Hematopoietic multipotent progenitor cell (in vitro differentiated cells): ENCODE measurements at regions not wholly inside any gene's neighbourhood (a gene's known extent, or its start where the extent isn't known, plus 50 kb on each side); places are given as distances from the start of the nearest gene placed in this dataset.
"Not testable (repeated sequence)": the region's sequence is repeated elsewhere in the genome, so short reads cannot be mapped to it uniquely, and the experiment has no call there.

Source experiments
- DNase-seq, 3 donors: peaks; one replicate each; pipeline ENCODE4 v3.0.0-alpha.2; 2011 to 2015; ENCODE audit warnings: low read depth in 2 of 3, low spot score in 2 of 3

GRCh38 chr6:142631517-142632385, 313.2 kb downstream of the HIVEP2 start:
- peak in 1 of 3 donors; percentile 1 for DNase-seq

DNA sequence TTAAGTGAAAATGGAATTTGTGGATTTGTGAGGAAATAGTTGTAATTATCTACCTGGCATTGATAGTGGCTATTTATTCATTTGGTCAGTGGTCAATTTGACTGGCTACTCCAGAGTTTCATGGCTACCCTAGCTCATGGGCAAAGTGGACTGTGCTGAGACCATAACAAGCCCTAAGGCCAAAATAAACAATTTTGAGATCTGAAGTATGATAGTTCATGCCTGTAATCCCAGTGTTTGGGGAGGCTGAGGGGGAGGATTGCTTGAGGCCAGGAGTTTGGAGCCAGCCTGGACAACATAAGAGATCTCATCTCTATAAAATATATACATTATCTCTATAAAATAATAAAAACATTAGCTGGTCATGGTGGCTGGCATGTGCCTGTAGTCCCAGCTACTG, 311.7 kb downstream of the HIVEP2 start:
- no peak for DNase-seq

- no peak for DNase-seq
Measured at GRCh38 chr6:142635130-142635529, 309.8 kb downstream of the HIVEP2 start.

DNA sequence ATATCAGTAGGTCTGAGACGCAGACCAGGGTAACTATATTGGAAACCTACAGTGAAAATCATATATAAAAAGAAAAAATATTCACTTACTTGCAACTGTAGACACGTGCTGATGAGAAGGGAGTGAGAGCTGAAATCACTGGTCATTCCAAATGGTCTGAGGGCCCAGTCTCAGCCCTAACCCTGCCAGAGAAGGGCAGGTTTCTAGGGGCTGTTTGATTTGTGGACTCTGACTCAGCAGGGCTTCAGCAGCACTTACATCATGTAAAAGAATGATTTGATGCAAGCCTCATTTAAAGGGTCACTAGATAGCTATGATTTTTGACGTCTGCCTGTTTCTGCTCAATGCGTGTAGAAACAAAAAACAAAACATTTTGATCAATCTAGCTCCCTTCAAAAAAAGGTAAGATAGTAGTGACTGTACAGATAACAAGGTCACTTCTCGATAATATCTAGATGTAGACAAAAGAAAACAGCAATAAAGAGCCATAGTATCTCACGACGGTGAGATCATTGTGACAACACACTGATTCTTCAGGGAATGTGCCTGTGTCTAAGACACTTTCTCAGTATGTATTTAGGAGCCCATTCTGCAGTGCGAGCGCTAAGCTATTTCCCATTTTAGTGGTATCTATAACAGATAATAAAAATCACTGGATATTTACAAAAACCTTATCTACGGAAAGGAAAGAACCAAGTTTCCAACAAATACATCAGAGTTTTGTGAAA, 307.2 kb downstream of the HIVEP2 start:
- no peak for DNase-seq

DNA sequence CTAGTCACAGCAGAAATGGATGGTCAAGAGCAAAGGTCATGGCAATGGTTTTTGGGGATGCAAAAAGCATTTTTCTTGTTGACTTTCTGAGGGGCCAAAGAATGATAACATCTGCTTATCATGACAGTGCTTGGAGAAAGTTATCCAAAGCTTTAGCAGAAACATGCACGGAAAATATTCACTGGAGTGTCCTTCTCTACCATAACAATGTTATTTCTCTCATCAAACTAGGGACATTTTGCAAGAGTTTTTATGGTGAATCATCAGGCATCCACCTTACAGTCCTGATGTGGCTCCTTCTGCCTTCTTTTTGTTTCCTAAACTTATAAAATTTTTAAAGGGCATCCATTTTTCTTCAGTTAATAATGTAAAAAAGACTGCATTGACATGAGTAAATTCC, 302.3 kb downstream of the HIVEP2 start:
- no peak for DNase-seq

DNA sequence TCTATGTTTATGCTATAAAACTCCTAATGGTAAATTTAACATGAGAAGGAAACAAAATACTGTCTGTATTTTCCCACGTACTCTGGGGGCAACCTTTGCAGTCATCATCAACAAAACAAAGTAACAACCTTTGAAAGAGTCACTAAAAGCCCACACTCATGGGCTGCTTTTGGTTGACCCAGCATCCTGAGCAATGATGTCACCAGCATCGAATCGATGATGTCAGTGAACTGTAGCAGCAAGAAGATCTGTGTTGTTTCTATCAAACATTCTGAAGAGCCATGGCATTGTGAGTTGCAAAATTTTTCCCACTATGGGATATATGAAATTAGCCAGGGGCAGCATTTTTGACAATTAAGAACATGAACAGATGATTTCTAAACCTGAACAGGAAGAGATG, 300.1 kb downstream of the HIVEP2 start:
- no peak for DNase-seq

GRCh38 chr6:142645663-142646062, 299.3 kb downstream of the HIVEP2 start:
- no peak for DNase-seq

- no peak for DNase-seq
Measured at GRCh38 chr6:142647449-142648035, 297.4 kb downstream of the HIVEP2 start.

GRCh38 chr6:142648036-142648451, 296.9 kb downstream of the HIVEP2 start:
- DNase-seq: peak in 1 of 3 donors; percentile 1

- DNase-seq: no peak
Measured at GRCh38 chr6:142648526-142648925, 296.4 kb downstream of the HIVEP2 start.

- DNase-seq: not testable (repeated sequence)
Measured at GRCh38 chr6:142649438-142650234, 295.3 kb downstream of the HIVEP2 start.

DNA sequence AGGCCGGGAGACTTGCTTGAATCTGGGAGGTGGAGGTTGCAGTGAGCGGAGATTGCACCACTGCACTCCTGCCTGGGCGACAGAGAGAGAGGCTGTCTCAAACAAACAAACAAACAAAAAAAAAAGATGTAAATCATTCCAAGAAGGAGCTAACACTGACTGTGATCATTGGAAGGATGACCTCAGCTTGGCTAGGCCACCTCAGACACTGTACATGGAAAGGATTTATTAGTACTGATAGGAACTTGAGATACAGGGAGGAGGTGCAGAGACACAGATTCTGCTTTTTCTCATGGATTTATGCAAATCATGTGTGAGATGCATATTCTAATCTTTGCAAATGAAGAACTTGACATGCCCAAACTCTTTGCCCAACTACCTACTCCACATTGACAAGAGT, 293.6 kb downstream of the HIVEP2 start:
- no peak for DNase-seq

GRCh38 chr6:142653710-142654420, 291.1 kb downstream of the HIVEP2 start:
- DNase-seq: no peak

DNA sequence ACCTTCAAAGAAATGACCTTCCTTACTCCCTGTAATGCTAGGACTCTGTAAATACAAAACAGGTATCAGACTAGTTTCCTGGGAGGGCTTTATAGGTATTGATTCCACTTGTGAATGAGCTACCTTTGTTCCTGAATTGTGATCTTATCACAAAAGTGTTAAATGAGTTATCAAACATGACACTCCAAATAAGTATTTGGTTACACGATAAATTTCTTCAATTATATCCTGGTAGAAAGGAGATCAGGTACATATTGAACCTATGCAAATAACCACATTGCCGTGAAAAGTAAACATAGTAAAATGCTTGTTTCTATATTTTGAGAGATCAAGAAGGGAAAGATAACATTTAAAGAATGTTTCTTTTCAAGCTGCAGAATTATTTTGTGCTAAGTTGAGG, 285.3 kb downstream of the HIVEP2 start:
- no peak for DNase-seq

GRCh38 chr6:142665393-142665792, 279.6 kb downstream of the HIVEP2 start:
- DNase-seq: no peak

DNA sequence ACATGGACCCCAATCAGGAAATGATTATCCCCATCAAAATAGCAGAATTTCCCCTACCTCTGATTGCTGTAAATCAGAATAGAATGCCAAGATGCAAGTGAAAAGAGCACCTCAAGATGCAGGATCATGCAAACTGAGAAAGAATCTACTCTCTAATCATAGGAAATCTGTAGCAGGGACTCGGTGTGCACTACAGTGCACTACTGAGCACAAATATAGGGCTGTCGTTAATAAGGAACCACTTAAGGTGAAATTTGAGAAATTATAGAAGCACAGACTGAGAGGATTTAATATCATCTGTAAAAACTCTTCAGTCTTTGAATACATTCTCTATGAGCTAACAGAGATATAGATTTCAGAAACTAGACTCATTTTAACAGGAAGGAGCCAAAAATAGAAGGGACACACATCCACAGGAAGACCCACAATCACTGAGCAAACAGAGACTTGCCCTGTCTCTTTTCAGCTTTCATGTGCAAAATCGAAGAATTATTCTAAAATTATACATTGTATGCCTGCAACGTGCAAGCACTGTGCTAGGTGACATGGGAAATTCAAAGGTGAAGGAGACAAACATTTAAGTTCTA, 278.3 kb downstream of the HIVEP2 start:
- DNase-seq: no peak

DNA sequence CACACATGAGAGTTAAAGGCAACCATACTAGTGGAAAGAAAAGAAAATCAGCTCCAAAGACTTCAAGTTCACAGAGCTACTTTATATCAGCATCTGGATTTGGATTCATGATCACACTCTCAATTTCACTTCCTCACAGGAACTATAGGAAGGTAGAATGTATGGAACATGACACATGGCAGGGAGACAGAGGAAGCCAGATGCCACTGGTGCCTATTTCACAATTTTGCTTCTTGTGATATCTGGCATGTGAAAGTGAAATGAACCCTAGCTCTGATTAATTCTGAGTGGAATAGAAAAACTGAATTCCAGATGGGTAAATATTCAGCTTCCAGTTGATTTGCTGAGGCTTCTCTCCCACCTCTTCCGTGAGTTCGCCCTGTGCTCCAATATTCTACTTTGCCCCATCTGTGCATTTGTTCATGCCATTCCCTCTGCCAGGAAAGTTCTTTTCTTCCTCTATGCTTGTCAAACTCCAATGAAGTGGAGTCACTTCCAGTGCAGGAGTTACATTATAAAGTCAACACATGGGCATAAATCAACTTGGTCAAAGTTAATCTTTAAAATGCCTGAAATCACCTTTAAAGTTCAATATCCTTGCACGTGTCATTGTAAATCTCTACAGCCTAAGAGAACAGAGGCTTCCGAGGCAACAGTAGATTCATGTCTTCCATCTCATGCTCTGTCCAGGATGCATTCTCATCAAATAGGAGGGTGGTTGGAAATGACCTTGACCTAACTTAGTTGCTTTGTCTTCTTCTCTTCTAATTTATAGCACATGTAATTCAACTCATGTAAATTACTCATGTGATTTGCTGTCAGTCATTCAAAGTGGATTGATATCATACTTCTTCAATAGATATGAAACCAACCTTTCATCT, 275.3 kb downstream of the HIVEP2 start:
- DNase-seq: no peak

GRCh38 chr6:142671791-142672190, 273.2 kb downstream of the HIVEP2 start:
- no peak for DNase-seq

GRCh38 chr6:142675517-142675916, 269.5 kb downstream of the HIVEP2 start:
- no peak for DNase-seq
